Lower leg skin (tissue), 3 donors: ENCODE measurements at regions not wholly inside any gene's neighbourhood (a gene's known extent, or its start where the extent isn't known, plus 50 kb on each side); places are given as distances from the start of the nearest gene placed in this dataset.

ENCODE experiments used
- POLR2A ChIP-seq, 2 donors: fragments of 450-650 bp; IDR thresholded peaks; one replicate each; pipeline ENCODE4 v1.6.1; 2016 to 2017; ENCODE audit warnings: antibody characterized with exemption in 2 of 2, mild to moderate bottlenecking in 1 of 2, moderate library complexity in 1 of 2
- TF ChIP-seq, protein P1 (sequence below), 3 donors: fragments of 450-650 bp; IDR thresholded peaks; one replicate each; pipeline ENCODE4 v1.5.1; 2016; ENCODE audit warnings: antibody characterized with exemption in 3 of 3, mild to moderate bottlenecking in 3 of 3, moderate library complexity in 2 of 3

DNA sequence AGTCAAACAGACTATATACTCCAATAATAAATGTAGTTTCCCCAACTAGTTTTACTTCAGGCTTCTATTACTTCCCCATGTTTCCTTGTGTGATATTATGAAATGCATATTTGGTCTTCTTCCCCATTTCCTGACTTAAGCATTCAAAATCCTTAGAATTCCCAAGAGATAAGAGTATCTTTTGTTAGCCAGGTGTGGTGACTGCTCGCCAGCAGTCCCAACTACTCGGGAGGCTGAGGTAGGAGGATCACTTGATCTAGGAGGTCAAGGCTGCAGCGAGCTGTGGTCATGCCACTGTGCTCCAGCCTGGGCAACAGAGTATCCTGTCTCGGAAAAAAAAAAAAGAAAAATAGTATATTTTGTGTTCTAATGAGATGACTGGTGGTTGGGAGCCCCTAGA is 72.7 kb upstream of the UBE2E2 start:
- TF ChIP-seq, protein P1, sequence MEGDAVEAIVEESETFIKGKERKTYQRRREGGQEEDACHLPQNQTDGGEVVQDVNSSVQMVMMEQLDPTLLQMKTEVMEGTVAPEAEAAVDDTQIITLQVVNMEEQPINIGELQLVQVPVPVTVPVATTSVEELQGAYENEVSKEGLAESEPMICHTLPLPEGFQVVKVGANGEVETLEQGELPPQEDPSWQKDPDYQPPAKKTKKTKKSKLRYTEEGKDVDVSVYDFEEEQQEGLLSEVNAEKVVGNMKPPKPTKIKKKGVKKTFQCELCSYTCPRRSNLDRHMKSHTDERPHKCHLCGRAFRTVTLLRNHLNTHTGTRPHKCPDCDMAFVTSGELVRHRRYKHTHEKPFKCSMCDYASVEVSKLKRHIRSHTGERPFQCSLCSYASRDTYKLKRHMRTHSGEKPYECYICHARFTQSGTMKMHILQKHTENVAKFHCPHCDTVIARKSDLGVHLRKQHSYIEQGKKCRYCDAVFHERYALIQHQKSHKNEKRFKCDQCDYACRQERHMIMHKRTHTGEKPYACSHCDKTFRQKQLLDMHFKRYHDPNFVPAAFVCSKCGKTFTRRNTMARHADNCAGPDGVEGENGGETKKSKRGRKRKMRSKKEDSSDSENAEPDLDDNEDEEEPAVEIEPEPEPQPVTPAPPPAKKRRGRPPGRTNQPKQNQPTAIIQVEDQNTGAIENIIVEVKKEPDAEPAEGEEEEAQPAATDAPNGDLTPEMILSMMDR (IDR thresholded peaks at IDR 0.05) = no peak
- no peak for TF ChIP-seq POLR2A (IDR thresholded peaks at IDR 0.05)
